Lower lobe of right lung (tissue), 2 donors: ENCODE measurements at regions not wholly inside any gene's neighbourhood (a gene's known extent, or its start where the extent isn't known, plus 50 kb on each side); places are given as distances from the start of the nearest gene placed in this dataset.

ENCODE experiments used
- ATAC-seq, 2 donors: fragments of 200-7000 bp; cut with Tn5 transposase; one replicate each; pipeline ENCODE4 v1.9.1; 2020 to 2022; ENCODE audit warnings: mild to moderate bottlenecking in 2 of 2, moderate library complexity in 2 of 2
- DNase-seq: peaks from one replicate; pipeline ENCODE4 v3.0.0-alpha.2; 2020
- H3K27ac ChIP-seq: fragments of 200-600 bp; one replicate; pipeline ENCODE4 v1.8.0; 2022
- H3K27me3 ChIP-seq: fragments of 200-600 bp; one replicate; pipeline ENCODE4 v1.8.0; 2022; ENCODE audit warnings: low read depth
- H3K36me3 ChIP-seq: fragments of 200-600 bp; one replicate; pipeline ENCODE4 v1.8.0; 2022; ENCODE audit warnings: mild to moderate bottlenecking
- H3K4me1 ChIP-seq: fragments of 200-600 bp; one replicate; pipeline ENCODE4 v1.8.0; 2022
- H3K4me3 ChIP-seq: fragments of 200-600 bp; one replicate; pipeline ENCODE4 v1.8.0; 2022; ENCODE audit warnings: mild to moderate bottlenecking
- H3K9me3 ChIP-seq: fragments of 200-600 bp; one replicate; pipeline ENCODE4 v1.8.0; 2022
- CTCF ChIP-seq: fragments of 200-600 bp; IDR thresholded peaks from one replicate; pipeline ENCODE4 v1.8.0; 2022; ENCODE audit warnings: antibody characterized with exemption, mild to moderate bottlenecking
- intact Hi-C: fragments of 100-400 bp; cut with DNase I; formaldehyde crosslinking; loops from one replicate; pipeline ENCODE4 v1.11.0; 2022
- donor health status: DM: no; HTN: yes; CAD: no; lungs with severe emphysema.

DNA sequence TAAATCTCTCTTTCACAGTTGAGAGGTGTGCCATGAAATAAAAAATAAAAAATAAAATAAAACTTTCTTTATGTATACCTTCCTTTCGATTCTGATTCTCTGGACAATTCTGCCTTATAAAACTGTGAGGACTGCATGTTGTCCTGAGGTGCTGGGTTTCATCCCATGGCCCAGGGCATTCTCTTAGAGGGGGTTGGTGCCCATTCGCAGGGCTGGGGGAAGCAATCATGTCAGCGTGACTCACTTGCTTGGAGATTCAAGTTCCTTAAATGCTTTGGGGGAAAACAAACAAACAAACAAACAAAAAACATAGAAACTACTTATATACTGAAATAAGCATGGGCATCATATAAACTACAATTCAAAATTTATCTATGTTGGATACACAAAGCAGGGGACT, 122.0 kb upstream of the ST6GAL2 start:
- Histone ChIP-seq H3K27ac (no peak overlapping the region), H3K36me3 (no peaks in the 10 kb centered on the region), H3K9me3 (no peaks in the 10 kb centered on the region), H3K27me3 (no peaks in the 10 kb centered on the region), H3K4me1 (no peaks in the 10 kb centered on the region), H3K4me3 (no peak overlapping the region)
- DNase-seq (no peak), ATAC-seq (no peak)
- no peak for TF ChIP-seq CTCF
- intact Hi-C loops = no loop called here

- Histone ChIP-seq H3K9me3 (no peaks in the 10 kb centered on the region), H3K4me3 (no peak overlapping the region), H3K27ac (no peak overlapping the region), H3K36me3 (no peaks in the 10 kb centered on the region), H3K27me3 (no peaks in the 10 kb centered on the region), H3K4me1 (no peaks in the 10 kb centered on the region)
- DNase-seq (no peak), ATAC-seq (no peak)
- TF ChIP-seq CTCF = no peak
- intact Hi-C loops = no loop called here
Measured at GRCh38 chr2:107008843-107009242, 122.9 kb upstream of the ST6GAL2 start.

GRCh38 chr2:107009275-107009674, 123.3 kb upstream of the ST6GAL2 start:
- ATAC-seq = no peak
- no peaks in the 10 kb centered on the region for H3K27me3 ChIP-seq
- no peak overlapping the region for H3K27ac ChIP-seq
- no peaks in the 10 kb centered on the region for H3K36me3 ChIP-seq
- intact Hi-C loops = no loop called here
- no peaks in the 10 kb centered on the region for H3K9me3 ChIP-seq
- no peaks in the 10 kb centered on the region for H3K4me1 ChIP-seq
- no peak for DNase-seq
- TF ChIP-seq CTCF = no peak
- H3K4me3 ChIP-seq = no peak overlapping the region

DNA sequence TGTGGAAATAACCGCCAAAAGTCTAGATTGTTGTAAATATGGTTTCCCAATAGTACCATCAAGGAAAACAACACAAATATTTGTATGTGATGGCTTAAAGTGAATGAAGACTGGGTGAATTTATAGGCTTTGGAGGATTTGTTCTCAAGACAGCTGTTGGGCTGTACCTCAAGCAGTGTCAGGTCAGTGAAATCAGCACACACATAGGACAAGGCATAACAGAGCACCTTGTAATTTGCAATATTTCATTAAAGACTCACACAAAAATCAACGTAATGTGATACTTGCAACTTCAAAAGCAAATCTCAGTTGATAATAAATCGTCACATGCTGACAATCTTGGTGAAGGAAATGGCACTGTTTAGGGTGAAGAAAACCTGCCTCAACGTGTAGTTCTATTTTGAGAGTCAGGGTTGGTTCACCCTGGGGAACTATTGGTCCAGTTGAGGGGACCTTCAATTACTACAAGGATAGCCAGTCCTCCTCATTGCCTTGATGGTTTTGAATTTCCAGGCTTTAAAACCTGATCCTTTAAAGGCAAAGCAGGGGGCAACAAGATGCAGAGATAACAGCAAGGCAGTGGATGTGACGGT, 126.8 kb upstream of the ST6GAL2 start:
- no peaks in the 10 kb centered on the region for H3K9me3 ChIP-seq
- no peaks in the 10 kb centered on the region for H3K4me1 ChIP-seq
- ATAC-seq = no peak
- intact Hi-C loops = no loop called here
- no peaks in the 10 kb centered on the region for H3K36me3 ChIP-seq
- no peaks in the 10 kb centered on the region for H3K27me3 ChIP-seq
- no peak for TF ChIP-seq CTCF
- H3K4me3 ChIP-seq = no peak overlapping the region
- no peak overlapping the region for H3K27ac ChIP-seq
- no peak for DNase-seq

- DNase-seq (no peak), ATAC-seq (no peak)
- H3K4me1 ChIP-seq = no peaks in the 10 kb centered on the region
- H3K9me3 ChIP-seq = no peaks in the 10 kb centered on the region
- H3K27ac ChIP-seq = no peak overlapping the region
- no peak for TF ChIP-seq CTCF
- H3K27me3 ChIP-seq = no peaks in the 10 kb centered on the region
- intact Hi-C loops = no loop called here
- no peaks in the 10 kb centered on the region for H3K36me3 ChIP-seq
- H3K4me3 ChIP-seq = no peak overlapping the region
Measured at GRCh38 chr2:107013884-107014283, 127.9 kb upstream of the ST6GAL2 start.

- H3K27me3 ChIP-seq = no peaks in the 10 kb centered on the region
- no peaks in the 10 kb centered on the region for H3K4me1 ChIP-seq
- ATAC-seq (no peak), DNase-seq (no peak)
- no peak overlapping the region for H3K27ac ChIP-seq
- intact Hi-C loops = no loop called here
- H3K9me3 ChIP-seq = no peaks in the 10 kb centered on the region
- TF ChIP-seq CTCF = no peak
- no peak overlapping the region for H3K4me3 ChIP-seq
- no peaks in the 10 kb centered on the region for H3K36me3 ChIP-seq
Measured at GRCh38 chr2:107018366-107018765, 132.4 kb upstream of the ST6GAL2 start.
